SKM-1 treated with dmso at 0.1 percent for 144 hours (cell line): ENCODE measurements at regions not wholly inside any gene's neighbourhood (a gene's known extent, or its start where the extent isn't known, plus 50 kb on each side); places are given as distances from the start of the nearest gene placed in this dataset.
"Not testable (repeated sequence)": the region's sequence is repeated elsewhere in the genome, so short reads cannot be mapped to it uniquely, and the experiment has no call there.

Experiments
- DNase-seq: peaks from one replicate; lab custom pipeline; 2025; ENCODE audit not compliant: unreplicated experiment; lab: John Stamatoyannopoulos, UW

GRCh38 chr3:161689584-161690298 lies 193.1 kb downstream of the OTOL1 start:
- DNase-seq = no peak

GRCh38 chr3:161690299-161690620 lies 193.7 kb downstream of the OTOL1 start:
- no peak for DNase-seq

- DNase-seq = no peak
These were observed 195.1 kb downstream of the OTOL1 start for GRCh38 chr3:161691677-161692076.

GRCh38 chr3:161694682-161695564 lies 198.3 kb downstream of the OTOL1 start:
- DNase-seq = no peak

GRCh38 chr3:161695811-161696210 lies 199.2 kb downstream of the OTOL1 start:
- DNase-seq = no peak

GRCh38 chr3:161700998-161701397 lies 204.4 kb downstream of the OTOL1 start:
- no peak for DNase-seq

- DNase-seq = not testable (repeated sequence)
These were observed 210.6 kb downstream of the OTOL1 start for GRCh38 chr3:161707253-161707652.

GRCh38 chr3:161713731-161714130 lies 217.1 kb downstream of the OTOL1 start:
- no peak for DNase-seq

GRCh38 chr3:161731968-161732367 lies 235.4 kb downstream of the OTOL1 start:
- DNase-seq = no peak

- DNase-seq = no peak
These were observed 240.6 kb downstream of the OTOL1 start for GRCh38 chr3:161737171-161737570.

- no peak for DNase-seq
These were observed 243.8 kb downstream of the OTOL1 start for GRCh38 chr3:161740421-161740820.

GRCh38 chr3:161744366-161744765 lies 247.8 kb downstream of the OTOL1 start:
- DNase-seq = no peak

GRCh38 chr3:161745741-161746140 lies 249.1 kb downstream of the OTOL1 start:
- no peak for DNase-seq

GRCh38 chr3:161748049-161748448 lies 251.4 kb downstream of the OTOL1 start:
- no peak for DNase-seq

GRCh38 chr3:161754420-161755053 lies 257.9 kb downstream of the OTOL1 start:
- DNase-seq = no peak

GRCh38 chr3:161759444-161759843 lies 262.8 kb downstream of the OTOL1 start:
- no peak for DNase-seq

- DNase-seq = no peak
These were observed 269.7 kb downstream of the OTOL1 start for GRCh38 chr3:161766331-161766730.

- DNase-seq = no peak
These were observed 274.1 kb downstream of the OTOL1 start for GRCh38 chr3:161770484-161771386.

GRCh38 chr3:161781381-161781780 lies 284.8 kb downstream of the OTOL1 start:
- peak; percentile 22 for DNase-seq

GRCh38 chr3:161793194-161793930 lies 296.8 kb downstream of the OTOL1 start:
- no peak for DNase-seq
